Right lobe of liver (tissue), 4 donors: ENCODE measurements at regions not wholly inside any gene's neighbourhood (a gene's known extent, or its start where the extent isn't known, plus 50 kb on each side); places are given as distances from the start of the nearest gene placed in this dataset.
"Not testable (repeated sequence)": the region's sequence is repeated elsewhere in the genome, so short reads cannot be mapped to it uniquely, and the experiment has no call there.

Experiments
- POLR2A ChIP-seq: fragments of 450-650 bp; IDR thresholded peaks from one replicate; pipeline ENCODE4 v1.6.1; 2017; ENCODE audit warnings: antibody characterized with exemption, mild to moderate bottlenecking
- TF ChIP-seq, protein P1 (sequence below), 4 donors: fragments of 200-600 bp in 3 of 4; fragments of 450-650 bp in 1 of 4; IDR thresholded peaks; one replicate each; pipeline versions ENCODE4 v1.5.1 to v1.8.0; 2016 to 2022; ENCODE audit warnings: antibody characterized with exemption in 4 of 4, mild to moderate bottlenecking in 2 of 4
- donor health status: DM: no; HTN: no; CAD: no.
- donor health status: DM: no; HTN: no; CAD: no.
- donor health status: DM: no; HTN: yes; CAD: no.

GRCh38 chrX:88173932-88174440 is 573.0 kb upstream of the CPXCR1 start:
- TF ChIP-seq, protein P1, sequence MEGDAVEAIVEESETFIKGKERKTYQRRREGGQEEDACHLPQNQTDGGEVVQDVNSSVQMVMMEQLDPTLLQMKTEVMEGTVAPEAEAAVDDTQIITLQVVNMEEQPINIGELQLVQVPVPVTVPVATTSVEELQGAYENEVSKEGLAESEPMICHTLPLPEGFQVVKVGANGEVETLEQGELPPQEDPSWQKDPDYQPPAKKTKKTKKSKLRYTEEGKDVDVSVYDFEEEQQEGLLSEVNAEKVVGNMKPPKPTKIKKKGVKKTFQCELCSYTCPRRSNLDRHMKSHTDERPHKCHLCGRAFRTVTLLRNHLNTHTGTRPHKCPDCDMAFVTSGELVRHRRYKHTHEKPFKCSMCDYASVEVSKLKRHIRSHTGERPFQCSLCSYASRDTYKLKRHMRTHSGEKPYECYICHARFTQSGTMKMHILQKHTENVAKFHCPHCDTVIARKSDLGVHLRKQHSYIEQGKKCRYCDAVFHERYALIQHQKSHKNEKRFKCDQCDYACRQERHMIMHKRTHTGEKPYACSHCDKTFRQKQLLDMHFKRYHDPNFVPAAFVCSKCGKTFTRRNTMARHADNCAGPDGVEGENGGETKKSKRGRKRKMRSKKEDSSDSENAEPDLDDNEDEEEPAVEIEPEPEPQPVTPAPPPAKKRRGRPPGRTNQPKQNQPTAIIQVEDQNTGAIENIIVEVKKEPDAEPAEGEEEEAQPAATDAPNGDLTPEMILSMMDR (IDR thresholded peaks at IDR 0.05) = not testable (repeated sequence)
- TF ChIP-seq POLR2A = not testable (repeated sequence)
